K562 (cell line): ENCODE measurements at regions not wholly inside any gene's neighbourhood (a gene's known extent, or its start where the extent isn't known, plus 50 kb on each side); places are given as distances from the start of the nearest gene placed in this dataset.

Source experiments
- ARID2 ChIP-seq: fragments of 450-650 bp; IDR thresholded peaks from 2 replicates; pipeline ENCODE4 v1.6.1; 2017; ENCODE audit warnings: antibody characterized with exemption, mild to moderate bottlenecking
- PHB2 ChIP-seq: fragments of 450-650 bp; IDR thresholded peaks from 2 replicates; pipeline ENCODE4 v1.6.1; 2017; ENCODE audit warnings: low read depth
- TEAD2 ChIP-seq: fragments of 450-650 bp; IDR thresholded peaks from 2 replicates; pipeline ENCODE4 v1.6.1; 2016; ENCODE audit warnings: missing genetic modification characterization, control low read depth, missing compliant biosample characterization
- TF ChIP-seq, protein P1 (sequence below): fragments of 450-650 bp; IDR thresholded peaks from 2 replicates; pipeline ENCODE4 v1.6.1; 2018; ENCODE audit warnings: mild to moderate bottlenecking, low read depth; ENCODE audit not compliant: partially characterized antibody

DNA sequence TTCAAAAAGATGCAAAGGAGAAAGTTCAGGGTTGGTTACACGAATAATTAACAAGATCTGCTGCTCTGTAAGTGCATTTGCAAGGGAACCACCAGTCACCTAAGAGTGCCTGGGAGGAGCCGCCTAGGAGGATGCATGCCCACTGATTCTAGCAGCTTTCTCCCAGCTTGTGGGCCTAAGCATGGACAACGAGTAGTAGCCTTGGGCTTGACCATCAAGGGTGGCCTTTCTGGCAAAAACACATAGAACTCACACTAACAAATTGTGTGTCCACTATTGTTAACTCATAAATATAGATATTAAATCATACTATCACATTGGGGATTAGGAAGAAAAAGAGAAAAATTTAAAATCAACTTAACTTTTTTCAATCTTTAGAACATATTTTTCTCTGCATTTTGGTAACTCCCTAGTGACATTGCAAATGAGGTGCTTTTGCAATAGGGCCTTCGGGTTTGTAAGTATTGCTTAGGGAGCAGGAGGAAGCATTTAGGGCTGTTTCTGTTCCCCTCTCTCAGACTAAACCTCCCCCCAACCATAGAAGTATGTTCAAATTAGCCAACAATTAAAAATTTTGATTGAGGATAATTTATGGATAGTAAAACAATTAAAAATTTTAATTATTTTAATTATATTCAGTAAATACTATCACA is 57.3 kb upstream of the CEP295 start:
- TF ChIP-seq, protein P1, sequence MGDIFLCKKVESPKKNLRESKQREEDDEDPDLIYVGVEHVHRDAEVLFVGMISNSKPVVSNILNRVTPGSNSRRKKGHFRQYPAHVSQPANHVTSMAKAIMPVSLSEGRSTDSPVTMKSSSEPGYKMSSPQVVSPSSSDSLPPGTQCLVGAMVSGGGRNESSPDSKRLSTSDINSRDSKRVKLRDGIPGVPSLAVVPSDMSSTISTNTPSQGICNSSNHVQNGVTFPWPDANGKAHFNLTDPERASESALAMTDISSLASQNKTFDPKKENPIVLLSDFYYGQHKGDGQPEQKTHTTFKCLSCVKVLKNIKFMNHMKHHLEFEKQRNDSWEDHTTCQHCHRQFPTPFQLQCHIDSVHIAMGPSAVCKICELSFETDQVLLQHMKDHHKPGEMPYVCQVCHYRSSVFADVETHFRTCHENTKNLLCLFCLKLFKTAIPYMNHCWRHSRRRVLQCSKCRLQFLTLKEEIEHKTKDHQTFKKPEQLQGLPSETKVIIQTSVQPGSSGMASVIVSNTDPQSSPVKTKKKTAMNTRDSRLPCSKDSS = no peak
- TF ChIP-seq ARID2 = no peak
- TF ChIP-seq TEAD2 (tag) = no peak
- no peak for TF ChIP-seq PHB2
